GM20000 (cell line): ENCODE measurements at regions not wholly inside any gene's neighbourhood (a gene's known extent, or its start where the extent isn't known, plus 50 kb on each side); places are given as distances from the start of the nearest gene placed in this dataset.
"Not testable (repeated sequence)": the region's sequence is repeated elsewhere in the genome, so short reads cannot be mapped to it uniquely, and the experiment has no call there.

Experiments used
- DNase-seq: peaks from one replicate; pipeline ENCODE4 v3.0.0; 2012; ENCODE audit warnings: low spot score
- TF ChIP-seq, protein P1 (sequence below): IDR thresholded peaks from 2 replicates; pipeline ENCODE4 v1.5.1; 2012; ENCODE audit warnings: mild to moderate bottlenecking, control low read depth; ENCODE audit errors: extremely low read depth, missing control alignments

DNA sequence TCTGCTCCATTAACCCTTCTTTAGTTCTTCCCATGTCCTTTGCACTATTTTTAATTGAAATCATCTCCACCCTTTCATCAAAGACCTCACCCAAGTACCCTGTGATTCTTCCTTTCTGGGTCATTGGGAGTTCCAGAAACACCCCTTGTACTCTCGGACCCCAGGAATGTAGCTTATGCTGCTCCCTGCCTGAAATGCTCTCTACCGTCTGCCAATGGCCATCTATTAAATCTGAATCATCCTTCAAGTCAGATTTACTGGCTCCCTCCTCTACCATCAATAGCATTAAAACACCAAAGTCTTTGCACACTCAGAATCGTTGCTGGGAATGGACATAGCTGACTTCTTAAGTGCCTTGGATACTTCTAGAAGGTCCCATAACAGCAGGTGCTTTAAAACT, 73.2 kb upstream of the GADD45A start:
- TF ChIP-seq, protein P1, sequence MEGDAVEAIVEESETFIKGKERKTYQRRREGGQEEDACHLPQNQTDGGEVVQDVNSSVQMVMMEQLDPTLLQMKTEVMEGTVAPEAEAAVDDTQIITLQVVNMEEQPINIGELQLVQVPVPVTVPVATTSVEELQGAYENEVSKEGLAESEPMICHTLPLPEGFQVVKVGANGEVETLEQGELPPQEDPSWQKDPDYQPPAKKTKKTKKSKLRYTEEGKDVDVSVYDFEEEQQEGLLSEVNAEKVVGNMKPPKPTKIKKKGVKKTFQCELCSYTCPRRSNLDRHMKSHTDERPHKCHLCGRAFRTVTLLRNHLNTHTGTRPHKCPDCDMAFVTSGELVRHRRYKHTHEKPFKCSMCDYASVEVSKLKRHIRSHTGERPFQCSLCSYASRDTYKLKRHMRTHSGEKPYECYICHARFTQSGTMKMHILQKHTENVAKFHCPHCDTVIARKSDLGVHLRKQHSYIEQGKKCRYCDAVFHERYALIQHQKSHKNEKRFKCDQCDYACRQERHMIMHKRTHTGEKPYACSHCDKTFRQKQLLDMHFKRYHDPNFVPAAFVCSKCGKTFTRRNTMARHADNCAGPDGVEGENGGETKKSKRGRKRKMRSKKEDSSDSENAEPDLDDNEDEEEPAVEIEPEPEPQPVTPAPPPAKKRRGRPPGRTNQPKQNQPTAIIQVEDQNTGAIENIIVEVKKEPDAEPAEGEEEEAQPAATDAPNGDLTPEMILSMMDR = no peak
- no peak for DNase-seq

GRCh38 chr1:67612788-67613241, 72.2 kb upstream of the GADD45A start:
- DNase-seq = no peak
- TF ChIP-seq, protein P1 = no peak

GRCh38 chr1:67613479-67613878, 71.5 kb upstream of the GADD45A start:
- DNase-seq = not testable (repeated sequence)

GRCh38 chr1:67614511-67614934, 70.5 kb upstream of the GADD45A start:
- no peak for DNase-seq

GRCh38 chr1:67615886-67616285, 69.1 kb upstream of the GADD45A start:
- TF ChIP-seq, protein P1 = no peak
- DNase-seq = no peak

More at GRCh38 chr1:67614511-67614934, 70.5 kb upstream of the GADD45A start:
- TF ChIP-seq, protein P1 = no peak

- no peak for DNase-seq
- TF ChIP-seq, protein P1 = no peak
Measured at GRCh38 chr1:67616394-67616985, 68.5 kb upstream of the GADD45A start.

DNA sequence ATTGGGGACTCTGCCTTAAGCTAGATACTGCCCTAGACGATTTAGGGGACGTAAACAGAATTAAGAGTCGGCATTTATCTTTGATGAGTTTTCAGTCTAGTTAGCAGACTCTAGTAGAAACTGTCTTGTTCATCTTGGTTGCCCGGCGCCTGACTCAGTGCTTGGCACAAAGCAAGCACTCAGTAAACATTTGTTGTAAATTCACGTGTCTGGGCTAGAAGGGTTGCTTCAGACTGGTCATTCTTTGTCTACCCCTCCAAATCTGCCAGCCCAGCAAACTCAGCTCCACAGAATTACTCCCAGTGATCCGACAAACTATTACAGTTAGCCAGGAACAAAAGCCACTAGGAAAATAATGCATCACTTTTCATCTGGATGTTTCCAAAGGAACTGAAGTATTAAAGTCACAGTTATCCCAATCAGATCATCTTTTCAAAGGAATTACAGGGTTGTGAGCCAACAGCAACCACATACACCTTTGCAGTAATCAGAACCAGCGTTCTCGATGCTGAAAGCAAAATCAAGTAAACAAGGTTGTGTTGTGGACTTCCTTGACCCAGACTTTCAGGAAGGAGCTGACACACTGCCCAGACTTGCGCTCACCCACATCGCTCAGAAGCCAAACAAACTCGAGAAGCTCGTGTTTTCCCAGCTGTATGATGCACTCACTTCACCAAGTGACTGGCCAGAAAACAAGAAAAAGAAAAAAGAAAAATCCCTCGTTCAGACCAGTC, 66.5 kb upstream of the GADD45A start:
- DNase-seq = no peak
- TF ChIP-seq, protein P1 = no peak
